PC-9 (cell line): ENCODE measurements at regions not wholly inside any gene's neighbourhood (a gene's known extent, or its start where the extent isn't known, plus 50 kb on each side); places are given as distances from the start of the nearest gene placed in this dataset.

Source experiments
- BruUV-seq: library from RNA; stranded (reverse); fragments of 400-500 nt; replicated peaks from 2 replicates; lab custom pipeline; 2021; lab: Mats Ljungman, UMichigan
- CTCF ChIA-PET: fragments of 300-600 bp; sonication (Branson Sonifier 250); formaldehyde crosslinking; loops from one replicate; lab custom pipeline; 2022; ENCODE audit warnings: antibody characterized with exemption; lab: Charles Lee
- POLR2A ChIA-PET: fragments of 300-600 bp; sonication (Branson Sonifier 250); formaldehyde crosslinking; loops from one replicate; lab custom pipeline; 2022; ENCODE audit warnings: antibody characterized with exemption; ENCODE audit not compliant: unreplicated experiment; lab: Charles Lee
- DNase-seq, 2 experiments: peaks; one replicate each; pipeline versions ENCODE4 v3.0.0 to v3.0.0-alpha.2; 2015 to 2022; ENCODE audit warnings: mixed read lengths in 1 of 2
- H2AFZ ChIP-seq: fragments of 200-600 bp; sonication (generic); 2 replicates; pipeline ENCODE4 v1.8.1; 2017; ENCODE audit warnings: antibody characterized with exemption
- H3F3A ChIP-seq: fragments of 200-600 bp; sonication (generic); 2 replicates; pipeline ENCODE4 v1.8.1; 2017; ENCODE audit warnings: antibody characterized with exemption, mild to moderate bottlenecking, low read depth; ENCODE audit not compliant: insufficient read depth
- H3K27ac ChIP-seq: fragments of 200-600 bp; sonication (generic); 2 replicates; pipeline ENCODE4 v1.6.1; 2016; ENCODE audit warnings: mixed run types
- H3K27me3 ChIP-seq: fragments of 200-600 bp; sonication (generic); 2 replicates; pipeline ENCODE4 v1.6.1; 2016; ENCODE audit warnings: low read depth, mixed run types; ENCODE audit not compliant: insufficient read depth
- H3K36me3 ChIP-seq: fragments of 200-600 bp; sonication (generic); 2 replicates; pipeline ENCODE4 v1.6.1; 2016; ENCODE audit warnings: low read depth, mixed run types
- H3K4me1 ChIP-seq: fragments of 200-600 bp; sonication (generic); replicated peaks from 2 replicates; pipeline ENCODE4 v1.6.1; 2016; ENCODE audit warnings: mixed run types; ENCODE audit not compliant: insufficient read depth
- H3K4me2 ChIP-seq: fragments of 200-600 bp; sonication (generic); 2 replicates; pipeline ENCODE4 v1.6.1; 2017; ENCODE audit warnings: mixed run types
- H3K4me3 ChIP-seq: fragments of 200-600 bp; sonication (generic); 2 replicates; pipeline ENCODE4 v1.6.1; 2016; ENCODE audit warnings: mixed run types
- H3K79me2 ChIP-seq: fragments of 200-600 bp; sonication (generic); 2 replicates; pipeline ENCODE4 v1.6.1; 2017; ENCODE audit warnings: low read depth, mixed run types
- H3K9me2 ChIP-seq: fragments of 200-600 bp; sonication (generic); 2 replicates; pipeline ENCODE4 v1.8.1; 2017; ENCODE audit warnings: mild to moderate bottlenecking; ENCODE audit not compliant: insufficient read depth
- H3K9me3 ChIP-seq: fragments of 200-600 bp; sonication (generic); 2 replicates; pipeline ENCODE4 v1.8.1; 2016; ENCODE audit warnings: low read depth; ENCODE audit not compliant: insufficient read depth
- H4K20me1 ChIP-seq: fragments of 200-600 bp; sonication (generic); 2 replicates; pipeline ENCODE4 v1.8.1; 2017; ENCODE audit not compliant: insufficient read depth
- CTCF ChIP-seq: fragments of 200-600 bp; sonication (generic); conservative IDR thresholded peaks from 2 replicates; pipeline ENCODE4 v1.6.1; 2017; ENCODE audit warnings: mixed run types, antibody characterized with exemption, mild to moderate bottlenecking, moderate library complexity
- EZH2 ChIP-seq: fragments of 200-600 bp; sonication (generic); IDR thresholded peaks from 2 replicates; pipeline ENCODE4 v1.8.0; 2017; ENCODE audit warnings: antibody characterized with exemption, low read depth
- intact Hi-C: fragments of 100-400 bp; cut with micrococcal nuclease; formaldehyde crosslinking; loops from one replicate; pipeline ENCODE4 v1.10.0; 2022; ENCODE audit not compliant: unreplicated experiment

DNA sequence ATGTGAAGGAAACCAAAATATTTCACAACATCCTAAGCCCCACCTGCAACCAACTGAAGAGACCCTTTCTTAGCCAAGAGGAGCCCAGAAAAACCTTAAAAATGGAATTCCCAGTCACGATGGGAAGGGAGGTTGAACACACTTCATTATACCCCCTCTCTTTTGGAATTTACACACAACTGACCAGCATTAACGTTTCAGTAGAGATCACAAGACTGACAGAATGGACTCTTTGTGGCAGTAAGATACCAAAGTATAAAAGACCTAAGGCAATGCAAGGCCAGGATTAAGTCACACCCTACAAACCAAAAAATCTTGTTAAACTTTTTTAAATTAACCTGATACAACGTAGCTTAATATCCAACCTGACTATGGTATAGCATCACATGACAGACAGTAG lies 190.9 kb downstream of the OTOR start:
- DNase-seq = no peak
- Histone ChIP-seq H2AFZ (no peak overlapping the region), H3F3A (no peaks in the 10 kb centered on the region), H3K9me3 (no peaks in the 10 kb centered on the region), H3K27ac (no peak overlapping the region), H3K4me2 (no peak overlapping the region), H3K9me2 (peaks cover 4% of the 10 kb centered on the region), H3K27me3 (no peaks in the 10 kb centered on the region; the same call in none of the 2 replicates), H3K36me3 (no peaks in the 10 kb centered on the region), H3K4me1 (no peaks in the 10 kb centered on the region), H3K4me3 (no peak overlapping the region), H4K20me1 (no peaks in the 10 kb centered on the region), H3K79me2 (no peaks in the 10 kb centered on the region)
- intact Hi-C loops = no loop called here
- POLR2A ChIA-PET = no interaction called here
- no TSS peak for BruUV-seq
- CTCF ChIA-PET = no interaction called here
- TF ChIP-seq CTCF = no peak
- no peak for TF ChIP-seq EZH2

DNA sequence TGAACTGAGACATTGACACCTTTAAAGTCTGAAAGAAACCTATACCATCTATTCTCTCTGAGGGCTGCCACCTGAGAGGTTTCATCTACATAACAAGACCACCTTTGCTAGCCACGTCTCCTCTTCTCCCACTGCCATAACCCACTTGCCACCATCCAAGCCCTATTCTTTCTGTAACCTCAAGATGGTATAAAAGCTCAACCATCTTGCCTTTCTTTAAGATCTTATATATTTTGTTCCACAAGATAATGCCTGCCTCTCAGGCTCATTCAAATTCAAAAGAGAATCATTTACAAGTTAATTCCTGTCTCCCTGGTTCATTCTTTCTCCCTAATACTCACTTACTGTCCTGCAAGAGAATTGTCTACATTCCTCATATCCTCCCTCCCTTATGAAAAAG lies 192.5 kb downstream of the OTOR start:
- H3K4me3 ChIP-seq = no peak overlapping the region
- no peaks in the 10 kb centered on the region for H3F3A ChIP-seq
- H3K4me2 ChIP-seq = no peak overlapping the region
- ChIA-PET POLR2A (no interaction called here), CTCF (no interaction called here)
- intact Hi-C loops = no loop called here
- no peak overlapping the region for H2AFZ ChIP-seq
- H3K9me2 ChIP-seq = peaks cover 4% of the 10 kb centered on the region
- H3K36me3 ChIP-seq = no peaks in the 10 kb centered on the region
- no TSS peak for BruUV-seq
- H3K9me3 ChIP-seq = no peaks in the 10 kb centered on the region
- DNase-seq = no peak
- H3K27me3 ChIP-seq = no peaks in the 10 kb centered on the region; the same call in none of the 2 replicates
- no peak overlapping the region for H3K27ac ChIP-seq
- TF ChIP-seq EZH2 (no peak), CTCF (no peak)
- H3K4me1 ChIP-seq = no peaks in the 10 kb centered on the region
- no peaks in the 10 kb centered on the region for H4K20me1 ChIP-seq
- no peaks in the 10 kb centered on the region for H3K79me2 ChIP-seq

- no peaks in the 10 kb centered on the region for H3K79me2 ChIP-seq
- H2AFZ ChIP-seq = no peak overlapping the region
- no TSS peak for BruUV-seq
- ChIA-PET CTCF (no interaction called here), POLR2A (no interaction called here)
- no peaks in the 10 kb centered on the region for H3K9me3 ChIP-seq
- H3K27ac ChIP-seq = no peak overlapping the region
- no peaks in the 10 kb centered on the region; the same call in none of the 2 replicates for H3K27me3 ChIP-seq
- no peaks in the 10 kb centered on the region for H3F3A ChIP-seq
- DNase-seq = no peak
- H3K4me1 ChIP-seq = no peaks in the 10 kb centered on the region
- intact Hi-C loops = no loop called here
- H3K36me3 ChIP-seq = no peaks in the 10 kb centered on the region
- TF ChIP-seq EZH2 (no peak), CTCF (no peak)
- no peak overlapping the region for H3K4me3 ChIP-seq
- no peak overlapping the region for H3K4me2 ChIP-seq
- H4K20me1 ChIP-seq = no peaks in the 10 kb centered on the region
- H3K9me2 ChIP-seq = peaks cover 7% of the 10 kb centered on the region
Observed at GRCh38 chr20:16942051-16942450, 193.9 kb downstream of the OTOR start.
